ENCODE measurements at regions not wholly inside any gene's neighbourhood (a gene's known extent, or its start where the extent isn't known, plus 50 kb on each side); places are given as distances from the start of the nearest gene placed in this dataset.

GRCh38 chr4:184884883-184885282 is 59.1 kb upstream of the ACSL1 start:
- BruUV-seq (replicated peaks): no TSS peak
- CTCF ChIA-PET: no interaction called here
- no peak for TF ChIP-seq CTCF (IDR thresholded peaks at IDR 0.05; ENCODE audit: insufficient read depth in 1 of 2, low read depth in 1 of 2, low read length in 1 of 2, severe bottlenecking in 1 of 2, unreplicated experiment in 1 of 2)
- Mint-ChIP-seq H3K4me3 (ENCODE audit: unreplicated experiment) (no peak overlapping the region), H3K36me3 (ENCODE audit: insufficient read depth, unreplicated experiment) (no peaks in the 10 kb centered on the region), H3K27me3 (ENCODE audit: insufficient read depth, unreplicated experiment) (no peaks in the 10 kb centered on the region), H3K27ac (ENCODE audit: unreplicated experiment) (no peak overlapping the region), H3K9me3 (ENCODE audit: unreplicated experiment) (no peaks in the 10 kb centered on the region), H3K4me1 (ENCODE audit: low read depth, unreplicated experiment) (peaks cover 6% of the 10 kb centered on the region)
- H3K9me3 ChIP-seq: no peaks in the 10 kb centered on the region
- H3K4me3 ChIP-seq (ENCODE audit: low read depth, low read length): no peak overlapping the region
- no peaks in the 10 kb centered on the region for H3K27me3 ChIP-seq (replicated peaks; ENCODE audit: control insufficient read depth, insufficient read depth, low read length)
- POLR2A ChIA-PET: no interaction called here
- intact Hi-C loops (cut with micrococcal nuclease; ENCODE audit: unreplicated experiment): no loop called here
- no peaks in the 10 kb centered on the region for H3K36me3 ChIP-seq (ENCODE audit: control insufficient read depth, insufficient read depth, low read length)
- no peak for DNase-seq
- peaks cover 14% of the 10 kb centered on the region for H3K4me1 ChIP-seq

GRCh38 chr4:184885602-184886001 is 59.8 kb upstream of the ACSL1 start:
- ChIA-PET CTCF (no interaction called here), POLR2A (no interaction called here)
- Mint-ChIP-seq H3K27ac (ENCODE audit: unreplicated experiment) (no peak overlapping the region), H3K9me3 (ENCODE audit: unreplicated experiment) (no peaks in the 10 kb centered on the region), H3K36me3 (ENCODE audit: insufficient read depth, unreplicated experiment) (no peaks in the 10 kb centered on the region), H3K27me3 (ENCODE audit: insufficient read depth, unreplicated experiment) (no peaks in the 10 kb centered on the region), H3K4me3 (ENCODE audit: unreplicated experiment) (no peak overlapping the region), H3K4me1 (ENCODE audit: low read depth, unreplicated experiment) (peaks cover 6% of the 10 kb centered on the region)
- Histone ChIP-seq H3K4me1 (peaks cover 14% of the 10 kb centered on the region), H3K27me3 (replicated peaks; ENCODE audit: control insufficient read depth, insufficient read depth, low read length) (no peaks in the 10 kb centered on the region), H3K9me3 (no peaks in the 10 kb centered on the region), H3K36me3 (ENCODE audit: control insufficient read depth, insufficient read depth, low read length) (no peaks in the 10 kb centered on the region), H3K4me3 (ENCODE audit: low read depth, low read length) (no peak overlapping the region)
- intact Hi-C loops (cut with micrococcal nuclease; ENCODE audit: unreplicated experiment): no loop called here
- DNase-seq: no peak
- no TSS peak for BruUV-seq (replicated peaks)
- TF ChIP-seq CTCF (IDR thresholded peaks at IDR 0.05; ENCODE audit: insufficient read depth in 1 of 2, low read depth in 1 of 2, low read length in 1 of 2, severe bottlenecking in 1 of 2, unreplicated experiment in 1 of 2): no peak

GRCh38 chr4:184887333-184887732 is 61.6 kb upstream of the ACSL1 start:
- no peak for TF ChIP-seq CTCF (IDR thresholded peaks at IDR 0.05; ENCODE audit: insufficient read depth in 1 of 2, low read depth in 1 of 2, low read length in 1 of 2, severe bottlenecking in 1 of 2, unreplicated experiment in 1 of 2)
- Mint-ChIP-seq H3K27me3 (ENCODE audit: insufficient read depth, unreplicated experiment) (no peaks in the 10 kb centered on the region), H3K27ac (ENCODE audit: unreplicated experiment) (no peak overlapping the region), H3K36me3 (ENCODE audit: insufficient read depth, unreplicated experiment) (no peaks in the 10 kb centered on the region), H3K4me1 (ENCODE audit: low read depth, unreplicated experiment) (peaks cover 6% of the 10 kb centered on the region), H3K9me3 (ENCODE audit: unreplicated experiment) (no peaks in the 10 kb centered on the region), H3K4me3 (ENCODE audit: unreplicated experiment) (no peak overlapping the region)
- Histone ChIP-seq H3K36me3 (ENCODE audit: control insufficient read depth, insufficient read depth, low read length) (no peaks in the 10 kb centered on the region), H3K4me3 (ENCODE audit: low read depth, low read length) (no peak overlapping the region), H3K27me3 (replicated peaks; ENCODE audit: control insufficient read depth, insufficient read depth, low read length) (no peaks in the 10 kb centered on the region), H3K4me1 (peaks cover 14% of the 10 kb centered on the region), H3K9me3 (no peaks in the 10 kb centered on the region)
- no TSS peak for BruUV-seq (replicated peaks)
- CTCF ChIA-PET: no interaction called here
- intact Hi-C loops (cut with micrococcal nuclease; ENCODE audit: unreplicated experiment): no loop called here
- POLR2A ChIA-PET: no interaction called here
- no peak for DNase-seq

All from Caco-2 (cell line).